AG09309 (cell line): ENCODE measurements at regions not wholly inside any gene's neighbourhood (a gene's known extent, or its start where the extent isn't known, plus 50 kb on each side); places are given as distances from the start of the nearest gene placed in this dataset.

Source experiments
- DNase-seq: peaks from one replicate; pipeline ENCODE4 v3.0.0-alpha.2; 2010; ENCODE audit warnings: low read depth
- H3K4me3 ChIP-seq: 2 replicates; pipeline ENCODE4 v1.5.1; 2011; ENCODE audit warnings: mild to moderate bottlenecking, low read depth, low read length, moderate library complexity; ENCODE audit not compliant: control insufficient read depth
- TF ChIP-seq, protein P1 (sequence below): IDR thresholded peaks from 2 replicates; pipeline ENCODE4 v1.5.1; 2011; ENCODE audit warnings: mild to moderate bottlenecking, low read depth, low read length, inconsistent platforms; ENCODE audit not compliant: insufficient read depth, control insufficient read depth; ENCODE audit errors: missing control alignments

DNA sequence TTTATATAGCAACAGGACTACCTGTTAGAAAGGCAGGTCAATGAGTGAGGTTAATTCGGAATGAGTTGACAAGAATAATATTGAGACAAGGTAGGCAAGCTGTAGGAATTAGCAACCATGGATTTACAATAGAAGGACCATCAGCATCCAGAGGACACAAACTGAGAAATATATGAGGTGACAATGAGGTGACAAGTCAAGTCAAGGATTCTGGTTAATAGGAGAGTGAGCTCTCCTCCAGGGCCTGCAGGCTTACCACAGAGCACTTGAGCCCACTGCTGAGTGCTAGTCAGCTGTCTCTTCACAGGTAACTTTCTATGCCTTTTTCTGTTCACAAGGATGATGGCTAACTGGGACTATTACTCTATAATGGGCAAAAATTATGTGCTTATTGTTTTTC lies 227.2 kb downstream of the MRPS30 start:
- TF ChIP-seq, protein P1, sequence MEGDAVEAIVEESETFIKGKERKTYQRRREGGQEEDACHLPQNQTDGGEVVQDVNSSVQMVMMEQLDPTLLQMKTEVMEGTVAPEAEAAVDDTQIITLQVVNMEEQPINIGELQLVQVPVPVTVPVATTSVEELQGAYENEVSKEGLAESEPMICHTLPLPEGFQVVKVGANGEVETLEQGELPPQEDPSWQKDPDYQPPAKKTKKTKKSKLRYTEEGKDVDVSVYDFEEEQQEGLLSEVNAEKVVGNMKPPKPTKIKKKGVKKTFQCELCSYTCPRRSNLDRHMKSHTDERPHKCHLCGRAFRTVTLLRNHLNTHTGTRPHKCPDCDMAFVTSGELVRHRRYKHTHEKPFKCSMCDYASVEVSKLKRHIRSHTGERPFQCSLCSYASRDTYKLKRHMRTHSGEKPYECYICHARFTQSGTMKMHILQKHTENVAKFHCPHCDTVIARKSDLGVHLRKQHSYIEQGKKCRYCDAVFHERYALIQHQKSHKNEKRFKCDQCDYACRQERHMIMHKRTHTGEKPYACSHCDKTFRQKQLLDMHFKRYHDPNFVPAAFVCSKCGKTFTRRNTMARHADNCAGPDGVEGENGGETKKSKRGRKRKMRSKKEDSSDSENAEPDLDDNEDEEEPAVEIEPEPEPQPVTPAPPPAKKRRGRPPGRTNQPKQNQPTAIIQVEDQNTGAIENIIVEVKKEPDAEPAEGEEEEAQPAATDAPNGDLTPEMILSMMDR, result no peak
- DNase-seq, result no peak
- no peak overlapping the region for H3K4me3 ChIP-seq

DNA sequence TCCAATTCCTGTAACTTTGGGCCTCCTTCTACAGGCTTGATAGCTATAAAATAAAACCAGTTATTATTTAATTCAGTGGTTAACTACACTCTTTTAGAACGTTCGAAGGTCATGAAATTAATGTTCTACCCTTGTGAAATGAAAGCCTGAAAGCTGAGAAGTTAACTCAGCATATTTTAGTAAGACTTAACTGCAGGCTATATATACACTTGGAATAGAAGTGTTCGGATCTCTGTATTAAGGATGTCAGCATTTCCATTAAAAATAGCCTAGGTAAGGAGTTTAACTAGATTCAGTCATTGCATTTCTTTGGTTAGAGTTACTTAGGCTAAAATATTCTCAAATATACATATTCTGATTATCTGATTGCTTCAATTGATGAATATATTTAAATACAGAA lies 229.2 kb downstream of the MRPS30 start:
- no peak for DNase-seq
- TF ChIP-seq, protein P1, result no peak
- no peak overlapping the region for H3K4me3 ChIP-seq

DNA sequence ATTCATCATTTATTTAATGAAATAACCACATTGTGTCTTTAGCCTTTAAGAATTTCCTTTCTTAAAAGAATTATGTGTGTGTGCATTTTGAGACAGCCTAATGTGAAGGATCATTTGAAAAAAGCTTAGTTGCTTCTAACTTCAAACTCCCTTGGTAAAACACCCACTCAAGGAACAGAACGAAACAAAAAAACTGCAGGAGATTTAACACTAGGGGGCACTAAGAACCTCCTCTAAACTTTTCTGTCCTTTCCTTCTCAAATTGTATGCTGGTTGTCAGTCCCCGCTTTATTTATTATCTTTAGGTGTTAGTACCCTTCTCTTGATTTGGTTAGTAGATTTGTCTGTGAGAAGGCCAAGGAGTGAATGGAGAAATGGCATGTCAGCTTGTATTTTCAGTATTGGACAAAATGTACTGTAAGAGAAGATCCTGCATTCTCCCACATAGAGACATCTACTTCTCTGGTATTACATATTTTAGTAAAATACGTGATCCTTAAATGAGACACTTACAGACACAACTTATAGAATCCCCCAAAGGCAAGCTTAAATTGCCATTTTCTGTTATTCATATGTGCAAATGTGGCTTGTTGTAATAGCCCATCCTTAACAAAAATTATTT lies 229.7 kb downstream of the MRPS30 start:
- TF ChIP-seq, protein P1, result peak; percentile 40
- no peak for DNase-seq
- no peak overlapping the region for H3K4me3 ChIP-seq

DNA sequence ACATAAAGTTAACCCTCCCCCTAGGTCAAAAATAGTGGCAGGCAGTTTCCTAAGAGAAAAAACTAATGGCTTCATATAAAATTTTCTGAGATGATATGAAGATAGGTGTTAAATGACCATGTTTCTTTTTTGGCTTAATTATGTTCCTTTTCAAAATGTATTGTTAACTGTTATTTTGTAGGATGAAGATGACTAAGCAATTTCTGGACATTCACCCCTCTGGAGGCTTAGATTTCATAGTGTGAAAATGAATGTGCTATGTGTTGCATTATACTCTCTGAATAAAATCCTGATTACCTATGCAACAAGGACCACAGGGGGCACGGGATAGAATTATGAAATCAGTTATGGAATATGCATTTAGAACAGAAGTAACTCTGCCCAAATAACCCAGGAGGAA lies 233.5 kb downstream of the MRPS30 start:
- TF ChIP-seq, protein P1, result no peak
- no peak overlapping the region for H3K4me3 ChIP-seq
- DNase-seq, result no peak

DNA sequence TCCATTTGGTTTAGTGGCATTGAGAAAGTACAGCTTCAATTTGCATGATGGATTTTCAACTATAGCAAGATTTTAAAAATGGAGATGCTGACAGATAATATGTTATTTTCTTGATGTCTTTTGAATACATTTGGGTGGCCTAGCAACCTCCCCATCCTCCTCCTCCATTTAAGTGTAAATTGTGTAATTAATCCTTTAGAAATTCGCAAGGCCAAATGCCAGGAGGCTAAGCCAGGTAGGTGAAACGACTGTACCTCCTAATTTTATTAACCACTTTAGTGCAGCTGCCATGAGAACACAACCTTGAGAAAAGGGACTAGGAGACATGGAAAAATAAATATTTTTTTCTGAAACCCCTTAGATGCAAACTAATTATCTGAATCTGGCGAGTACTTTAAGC lies 248.8 kb downstream of the MRPS30 start:
- no peak overlapping the region for H3K4me3 ChIP-seq
- DNase-seq, result no peak
- TF ChIP-seq, protein P1, result no peak

DNA sequence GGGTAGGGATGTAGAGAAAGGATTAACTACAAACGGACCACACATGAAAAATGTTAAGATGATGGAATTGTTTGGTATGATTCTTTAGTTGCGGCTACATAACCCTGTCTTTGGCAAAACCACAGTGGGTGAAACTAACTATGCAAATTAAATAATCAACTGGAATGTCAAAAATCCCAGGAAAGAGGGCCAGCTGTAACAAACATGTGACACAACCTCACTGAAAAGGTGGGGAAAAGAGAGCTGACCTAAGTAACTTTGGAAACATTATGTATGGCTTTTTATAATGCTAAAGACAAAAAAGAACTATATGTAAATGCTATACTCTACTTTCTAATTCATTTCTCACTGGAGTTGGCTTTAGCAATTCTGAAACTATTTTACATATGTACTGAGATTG lies 252.0 kb downstream of the MRPS30 start:
- no peak overlapping the region for H3K4me3 ChIP-seq
- no peak for DNase-seq
- TF ChIP-seq, protein P1, result no peak

DNA sequence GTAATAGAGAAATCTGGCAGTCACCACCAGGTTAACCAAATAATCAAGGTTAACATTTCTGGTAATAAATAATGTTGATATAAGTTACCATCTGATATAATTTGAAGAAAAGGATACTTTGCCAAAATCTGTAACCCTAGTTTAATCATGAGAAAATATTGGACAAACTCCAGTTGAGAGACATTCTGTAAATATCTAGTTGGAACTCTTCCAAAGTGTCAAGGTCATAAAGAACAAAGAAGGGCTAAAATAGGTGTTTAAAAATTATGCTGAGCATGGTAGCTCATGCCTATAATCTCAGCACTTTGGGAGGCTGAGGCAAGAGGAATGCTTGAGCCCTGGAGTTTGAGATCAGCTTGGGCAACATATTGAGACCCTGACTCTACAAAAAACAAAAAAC lies 253.3 kb downstream of the MRPS30 start:
- TF ChIP-seq, protein P1, result no peak
- no peak for DNase-seq
- H3K4me3 ChIP-seq, result no peak overlapping the region
